T-helper 2 cell treated with Interferon-gamma antibody and Interleukin-4, amounts not matched to agents 5 μg/mL and 100 μg/mL, for 36 hours (primary cell): ENCODE measurements at regions not wholly inside any gene's neighbourhood (a gene's known extent, or its start where the extent isn't known, plus 50 kb on each side); places are given as distances from the start of the nearest gene placed in this dataset.
"Not testable (repeated sequence)": the region's sequence is repeated elsewhere in the genome, so short reads cannot be mapped to it uniquely, and the experiment has no call there.

Experiments
- DNase-seq: peaks from one replicate; pipeline ENCODE4 v3.0.0; 2021; ENCODE audit warnings: low spot score
- H3K27ac Mint-ChIP-seq: one replicate; pipeline ENCODE4 v1.8.0; 2021; ENCODE audit warnings: mild to moderate bottlenecking, mixed read lengths
- H3K27me3 Mint-ChIP-seq: one replicate; pipeline ENCODE4 v1.8.0; 2021; ENCODE audit warnings: low read depth, mixed read lengths
- H3K36me3 Mint-ChIP-seq: one replicate; pipeline ENCODE4 v1.8.0; 2021; ENCODE audit warnings: low read depth, mixed read lengths
- H3K4me1 Mint-ChIP-seq: one replicate; pipeline ENCODE4 v1.8.0; 2021; ENCODE audit warnings: low read depth, mixed read lengths
- H3K4me3 Mint-ChIP-seq: one replicate; pipeline ENCODE4 v1.8.0; 2022; ENCODE audit warnings: mild to moderate bottlenecking, moderate library complexity, mixed read lengths
- H3K9me3 Mint-ChIP-seq: one replicate; pipeline ENCODE4 v1.8.0; 2021; ENCODE audit warnings: mixed read lengths

DNA sequence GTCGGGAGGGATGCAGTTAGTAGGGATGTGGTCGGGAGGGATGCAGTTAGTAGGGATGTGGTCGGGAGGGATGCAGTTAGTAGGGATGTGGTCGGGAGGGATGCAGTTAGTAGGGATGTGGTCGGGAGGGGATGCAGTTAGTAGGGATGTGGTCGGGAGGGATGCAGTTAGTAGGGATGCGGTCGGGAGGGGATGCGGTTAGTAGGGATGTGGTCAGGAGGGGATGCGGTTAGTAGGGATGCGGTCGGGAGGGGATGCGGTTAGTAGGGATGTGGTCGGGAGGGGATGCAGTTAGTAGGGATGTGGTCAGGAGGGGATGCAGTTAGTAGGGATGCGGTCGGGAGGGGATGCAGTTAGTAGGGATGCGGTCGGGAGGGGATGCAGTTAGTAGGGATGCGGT is 96.2 kb downstream of the BDH1 start:
- Mint-ChIP-seq H3K27me3 (peaks cover 17% of the 10 kb centered on the region), H3K4me1 (peaks cover 12% of the 10 kb centered on the region)
- H3K36me3 Mint-ChIP-seq, H3K27ac Mint-ChIP-seq, H3K4me3 Mint-ChIP-seq, DNase-seq, H3K9me3 Mint-ChIP-seq: not testable (repeated sequence)

DNA sequence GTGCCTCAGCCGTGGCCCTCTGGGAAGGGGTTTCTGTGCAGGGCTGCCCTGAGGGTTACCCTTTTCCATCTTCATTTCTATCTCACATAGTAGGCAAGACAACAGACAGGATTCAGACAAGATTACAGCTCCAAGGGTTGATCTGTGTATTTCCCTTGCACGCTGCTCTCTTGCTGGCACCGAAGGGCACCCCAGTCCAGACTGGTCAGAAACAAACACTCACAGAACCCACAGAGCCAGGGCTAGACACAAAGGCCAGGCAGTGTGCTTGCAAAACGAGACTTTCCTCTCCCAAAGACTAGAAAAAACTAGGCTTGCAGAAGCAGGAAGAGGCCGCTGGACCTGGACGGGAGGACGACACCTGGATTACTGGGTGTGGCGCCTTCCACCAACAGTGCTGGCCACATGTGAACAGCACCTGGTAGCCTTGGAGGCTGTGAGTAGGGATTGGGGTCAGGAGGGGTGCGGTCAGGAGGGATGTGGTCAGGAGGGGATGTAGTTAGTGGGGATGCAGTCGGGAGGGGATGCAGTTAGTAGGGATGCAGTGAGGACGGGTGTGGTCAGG is 96.8 kb downstream of the BDH1 start:
- H3K36me3 Mint-ChIP-seq, result peaks cover 2% of the 10 kb centered on the region
- H3K27ac Mint-ChIP-seq, result peak overlapping the region; percentile 39
- DNase-seq, result no peak
- H3K27me3 Mint-ChIP-seq, result peaks cover 23% of the 10 kb centered on the region
- H3K4me1 Mint-ChIP-seq, result peaks cover 12% of the 10 kb centered on the region
- H3K9me3 Mint-ChIP-seq, result no peaks in the 10 kb centered on the region
- H3K4me3 Mint-ChIP-seq, result no peak overlapping the region

DNA sequence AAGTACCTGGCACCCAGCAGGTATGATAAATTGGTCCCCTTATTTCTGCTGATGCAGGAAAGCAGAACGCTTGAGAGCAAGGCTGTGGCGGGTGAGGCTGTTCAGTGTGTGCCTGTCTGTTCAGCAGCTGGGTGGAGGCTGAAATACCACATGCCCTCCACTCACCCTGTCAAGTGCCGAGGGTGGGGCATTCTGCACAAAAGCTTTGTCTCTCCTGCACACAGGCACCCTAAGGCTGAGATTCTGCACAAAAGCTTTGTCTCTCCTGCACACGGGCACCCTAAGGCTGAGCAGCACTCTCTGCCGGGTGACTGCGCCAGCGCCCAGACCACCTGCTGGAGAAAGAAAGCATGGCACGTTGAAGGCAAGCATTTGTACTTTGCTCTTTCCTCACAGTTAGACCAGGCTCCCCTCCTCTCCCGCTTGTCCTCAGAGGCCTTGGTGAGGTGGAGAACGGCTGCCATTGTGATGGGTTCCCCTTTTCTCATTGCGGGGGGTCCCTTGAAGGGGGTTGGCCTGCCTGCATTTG is 97.5 kb downstream of the BDH1 start:
- H3K4me1 Mint-ChIP-seq, result peaks cover 12% of the 10 kb centered on the region
- H3K27ac Mint-ChIP-seq, result no peak overlapping the region
- H3K4me3 Mint-ChIP-seq, result peak overlapping the region; percentile 15
- H3K36me3 Mint-ChIP-seq, result peaks cover 2% of the 10 kb centered on the region
- no peak for DNase-seq
- no peaks in the 10 kb centered on the region for H3K9me3 Mint-ChIP-seq
- peaks cover 25% of the 10 kb centered on the region for H3K27me3 Mint-ChIP-seq

DNA sequence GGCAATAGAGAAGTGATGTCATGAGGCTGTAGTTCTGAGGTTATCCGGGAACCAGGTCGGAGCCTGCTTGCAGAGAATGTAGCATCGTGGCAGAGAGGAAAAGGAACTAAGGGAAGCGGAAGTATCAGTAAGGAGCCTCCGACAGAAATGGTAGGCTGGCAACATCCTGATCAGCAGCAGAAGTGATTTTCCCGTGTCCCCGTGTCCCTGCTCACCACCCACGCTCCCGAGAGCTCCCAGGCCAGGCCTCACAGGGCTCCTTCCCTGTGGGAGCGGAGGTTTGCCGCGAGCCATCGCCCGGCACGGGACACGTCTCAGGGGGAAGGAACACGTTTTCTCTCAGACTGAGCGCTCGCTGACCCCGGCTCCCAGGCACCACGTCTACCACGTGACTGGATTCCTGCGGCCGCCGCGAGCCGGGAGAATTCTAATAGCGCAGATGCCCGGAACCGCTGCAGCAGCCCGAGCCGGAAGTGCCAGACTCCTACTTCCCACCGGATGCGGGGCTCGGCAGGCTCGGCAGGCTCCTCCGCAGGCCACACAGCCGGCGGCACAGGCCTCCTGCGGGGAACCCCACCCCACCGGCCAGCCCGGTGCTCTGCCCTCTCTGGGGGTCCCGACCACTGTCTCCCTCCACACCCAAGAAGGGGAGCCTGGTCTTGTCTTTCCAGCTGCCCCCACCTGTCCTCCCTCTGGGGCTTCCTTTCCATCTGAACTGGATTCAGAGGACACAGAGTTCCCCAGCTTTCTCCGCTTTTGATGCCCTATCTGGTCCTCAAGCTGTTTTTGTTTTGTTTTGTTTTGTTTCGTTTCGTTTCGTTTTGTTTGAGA is 99.3 kb downstream of the BDH1 start:
- peaks cover 12% of the 10 kb centered on the region for H3K4me1 Mint-ChIP-seq
- DNase-seq, result peak; percentile 49
- H3K9me3 Mint-ChIP-seq, result no peaks in the 10 kb centered on the region
- peaks cover 29% of the 10 kb centered on the region for H3K27me3 Mint-ChIP-seq
- H3K36me3 Mint-ChIP-seq, result peaks cover 2% of the 10 kb centered on the region
- H3K4me3 Mint-ChIP-seq, result peak overlapping the region; percentile 93
- H3K27ac Mint-ChIP-seq, result peak overlapping the region; percentile 88

DNA sequence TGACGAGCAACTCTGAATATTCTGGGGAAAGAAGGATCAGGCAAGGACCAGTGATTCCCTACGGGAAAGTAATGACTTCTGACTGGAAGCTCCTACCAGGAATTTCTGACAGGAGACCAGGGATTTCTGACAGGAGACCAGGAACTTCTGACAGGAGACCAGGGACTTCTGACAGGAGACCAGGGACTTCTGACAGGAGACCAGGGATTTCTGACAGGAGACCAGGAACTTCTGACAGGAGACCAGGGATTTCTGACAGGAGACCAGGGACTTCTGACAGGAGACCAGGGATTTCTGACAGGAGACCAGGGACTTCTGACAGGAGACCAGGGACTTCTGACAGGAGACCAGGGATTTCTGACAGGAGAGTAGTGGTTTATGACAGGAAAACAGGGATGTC is 100.9 kb downstream of the BDH1 start:
- Mint-ChIP-seq H3K4me1 (peaks cover 12% of the 10 kb centered on the region), H3K27me3 (peaks cover 29% of the 10 kb centered on the region)
- DNase-seq, H3K36me3 Mint-ChIP-seq, H3K9me3 Mint-ChIP-seq, H3K4me3 Mint-ChIP-seq, H3K27ac Mint-ChIP-seq: not testable (repeated sequence)

DNA sequence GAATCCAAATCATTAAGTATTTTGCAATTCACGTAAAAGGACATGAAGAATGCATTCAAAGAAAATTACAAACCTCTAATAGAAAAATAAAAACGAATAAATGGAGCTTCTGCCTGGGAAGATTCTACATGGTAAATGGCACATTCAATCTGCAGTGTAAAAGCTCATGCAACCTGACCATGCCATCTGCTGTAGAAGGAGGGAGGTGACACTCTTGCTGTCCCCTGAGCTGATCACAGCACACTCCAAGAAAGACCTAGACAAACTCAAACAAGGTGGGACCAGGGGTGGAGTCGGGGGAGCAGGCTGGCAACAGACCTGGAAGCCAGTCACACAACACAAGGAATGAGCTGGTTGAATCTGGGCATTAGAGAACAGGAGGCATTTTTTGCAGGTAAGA is 101.8 kb downstream of the BDH1 start:
- H3K9me3 Mint-ChIP-seq, result no peaks in the 10 kb centered on the region

DNA sequence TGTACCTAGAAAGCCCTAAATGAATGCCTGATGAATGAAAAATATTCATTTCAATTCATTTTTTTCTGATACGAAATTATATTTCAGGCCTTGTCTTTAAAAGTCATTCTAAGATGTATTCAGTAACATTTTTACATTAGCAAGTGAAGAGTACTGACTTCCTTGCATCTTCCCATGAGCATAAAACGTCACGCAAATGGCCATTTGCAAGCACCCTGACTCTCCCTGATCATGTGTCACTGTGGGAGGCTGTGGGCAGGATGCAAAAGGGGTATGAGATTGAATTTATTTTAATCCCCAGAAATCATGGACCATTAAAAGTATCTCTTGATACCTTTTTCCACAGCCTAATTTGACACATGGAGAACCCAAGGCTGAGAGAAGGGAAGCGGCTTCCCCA is 105.0 kb downstream of the BDH1 start:
- H3K4me3 Mint-ChIP-seq, result no peak overlapping the region
- no peak for DNase-seq
- H3K4me1 Mint-ChIP-seq, result peaks cover 5% of the 10 kb centered on the region
- H3K27me3 Mint-ChIP-seq, result peaks cover 25% of the 10 kb centered on the region
- no peak overlapping the region for H3K27ac Mint-ChIP-seq
- no peaks in the 10 kb centered on the region for H3K36me3 Mint-ChIP-seq
- H3K9me3 Mint-ChIP-seq, result no peaks in the 10 kb centered on the region

More for the DNA sequence above, 101.8 kb downstream of the BDH1 start:
- Mint-ChIP-seq H3K27ac (no peak overlapping the region), H3K27me3 (peaks cover 33% of the 10 kb centered on the region), H3K4me3 (no peak overlapping the region), H3K36me3 (peaks cover 2% of the 10 kb centered on the region), H3K4me1 (peaks cover 12% of the 10 kb centered on the region)
- DNase-seq, result no peak

DNA sequence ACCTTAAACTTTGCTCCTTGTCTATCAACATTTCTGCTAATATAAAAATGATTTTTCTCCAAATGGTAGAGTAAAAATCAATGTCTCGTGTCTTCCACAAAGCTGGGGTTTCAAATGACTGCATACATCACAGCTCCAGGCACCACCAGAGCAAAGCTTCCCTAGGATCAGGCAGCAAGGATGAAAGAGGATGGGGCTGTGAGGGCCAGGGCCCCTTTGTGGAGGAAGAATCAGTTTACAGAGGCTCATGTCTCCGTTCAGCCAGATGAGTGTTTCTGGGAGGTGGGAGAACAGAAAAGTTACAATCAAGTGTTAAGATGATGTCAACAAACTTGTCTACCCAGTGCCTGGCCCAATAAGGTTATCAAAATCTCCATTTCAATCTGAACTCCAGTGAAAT is 105.5 kb downstream of the BDH1 start:
- Mint-ChIP-seq H3K36me3 (no peaks in the 10 kb centered on the region), H3K9me3 (no peaks in the 10 kb centered on the region), H3K4me1 (peaks cover 3% of the 10 kb centered on the region), H3K4me3 (no peak overlapping the region), H3K27ac (no peak overlapping the region), H3K27me3 (peaks cover 20% of the 10 kb centered on the region)
- no peak for DNase-seq

DNA sequence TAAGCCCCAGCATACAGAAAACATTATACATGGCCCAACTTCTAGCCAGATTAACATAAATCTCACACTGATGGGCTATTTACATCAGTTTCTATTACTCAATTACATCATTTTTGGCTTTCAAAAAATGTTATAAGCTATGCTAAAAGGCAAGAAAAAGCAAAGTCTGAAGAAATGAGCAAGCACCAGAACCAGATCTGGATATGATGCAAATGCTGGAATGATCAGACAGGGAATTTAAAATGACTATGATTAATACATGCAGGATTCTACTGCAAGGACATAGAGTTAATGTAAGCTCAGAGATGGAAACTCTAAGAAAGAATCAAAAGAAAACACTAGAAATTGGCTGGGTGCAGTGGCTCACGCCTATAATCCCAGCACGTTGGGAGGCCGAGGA is 106.6 kb downstream of the BDH1 start:
- H3K27ac Mint-ChIP-seq, DNase-seq, H3K9me3 Mint-ChIP-seq, H3K4me3 Mint-ChIP-seq, H3K36me3 Mint-ChIP-seq, H3K4me1 Mint-ChIP-seq: not testable (repeated sequence)
- H3K27me3 Mint-ChIP-seq, result peaks cover 16% of the 10 kb centered on the region

DNA sequence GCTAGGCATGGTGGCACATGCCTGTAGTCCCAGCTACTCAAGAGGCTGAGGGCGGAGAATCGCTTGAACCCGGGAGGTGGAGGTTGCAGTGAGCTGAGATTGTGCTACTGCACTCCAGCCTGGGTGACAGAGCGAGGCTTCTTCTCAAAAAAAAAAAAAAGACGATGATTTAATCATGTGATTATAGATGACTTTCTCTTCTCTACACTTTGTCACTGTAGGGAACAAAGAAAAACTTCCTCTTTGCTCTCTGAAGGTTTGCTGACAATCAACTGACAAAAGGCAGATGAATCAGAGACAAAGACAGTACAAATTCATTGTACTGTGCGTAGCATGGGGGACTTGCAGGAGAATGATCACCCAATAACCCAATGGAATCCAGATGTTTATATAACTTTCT is 108.0 kb downstream of the BDH1 start:
- not testable (repeated sequence) for H3K4me3 Mint-ChIP-seq, DNase-seq, H3K36me3 Mint-ChIP-seq, H3K9me3 Mint-ChIP-seq, H3K27ac Mint-ChIP-seq
- peaks cover 11% of the 10 kb centered on the region for H3K27me3 Mint-ChIP-seq
- H3K4me1 Mint-ChIP-seq, result peaks cover 11% of the 10 kb centered on the region

DNA sequence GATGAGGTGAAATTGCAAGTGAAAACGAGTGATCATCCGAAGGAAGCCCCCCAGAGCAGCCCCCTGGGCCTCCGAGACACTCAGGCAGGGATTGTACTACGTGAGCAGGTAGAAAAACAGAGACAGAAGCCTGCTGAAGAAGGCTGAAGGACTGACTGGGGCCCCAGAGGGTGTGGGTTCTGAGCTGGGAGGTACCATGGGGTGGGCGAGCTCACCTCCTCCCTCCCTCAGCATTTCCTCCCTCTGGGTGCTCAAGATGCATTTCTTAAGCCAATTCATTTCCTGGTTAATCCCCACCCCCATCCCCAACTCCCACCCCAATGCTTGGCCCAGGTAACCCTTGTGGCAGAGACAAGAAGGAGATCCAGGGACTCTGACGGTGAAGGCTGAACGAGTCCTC is 108.7 kb downstream of the BDH1 start:
- Mint-ChIP-seq H3K4me1 (peaks cover 11% of the 10 kb centered on the region), H3K4me3 (no peak overlapping the region), H3K36me3 (no peaks in the 10 kb centered on the region), H3K27me3 (peaks cover 10% of the 10 kb centered on the region), H3K9me3 (no peaks in the 10 kb centered on the region), H3K27ac (no peak overlapping the region)
- DNase-seq, result no peak

DNA sequence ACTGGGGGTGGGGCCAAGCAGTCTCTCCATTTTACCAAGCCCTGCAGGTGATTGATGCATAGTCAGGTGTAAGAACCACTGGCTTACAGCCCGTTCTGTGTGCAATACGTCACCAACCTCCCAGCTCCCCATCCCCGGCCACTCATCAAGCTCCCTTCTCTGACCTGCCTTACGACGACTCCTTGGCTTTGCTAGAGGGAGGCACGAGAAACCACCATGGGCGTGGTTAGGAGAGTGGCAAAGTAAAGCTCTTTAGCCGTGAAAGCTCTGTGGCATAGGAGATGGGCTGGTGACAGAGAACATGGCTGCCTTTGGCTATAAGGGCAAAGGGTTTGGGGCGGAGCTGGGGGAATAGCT is 109.1 kb downstream of the BDH1 start:
- Mint-ChIP-seq H3K27ac (no peak overlapping the region), H3K4me3 (no peak overlapping the region), H3K4me1 (peaks cover 11% of the 10 kb centered on the region), H3K27me3 (peaks cover 14% of the 10 kb centered on the region), H3K36me3 (no peaks in the 10 kb centered on the region), H3K9me3 (no peaks in the 10 kb centered on the region)
- no peak for DNase-seq

DNA sequence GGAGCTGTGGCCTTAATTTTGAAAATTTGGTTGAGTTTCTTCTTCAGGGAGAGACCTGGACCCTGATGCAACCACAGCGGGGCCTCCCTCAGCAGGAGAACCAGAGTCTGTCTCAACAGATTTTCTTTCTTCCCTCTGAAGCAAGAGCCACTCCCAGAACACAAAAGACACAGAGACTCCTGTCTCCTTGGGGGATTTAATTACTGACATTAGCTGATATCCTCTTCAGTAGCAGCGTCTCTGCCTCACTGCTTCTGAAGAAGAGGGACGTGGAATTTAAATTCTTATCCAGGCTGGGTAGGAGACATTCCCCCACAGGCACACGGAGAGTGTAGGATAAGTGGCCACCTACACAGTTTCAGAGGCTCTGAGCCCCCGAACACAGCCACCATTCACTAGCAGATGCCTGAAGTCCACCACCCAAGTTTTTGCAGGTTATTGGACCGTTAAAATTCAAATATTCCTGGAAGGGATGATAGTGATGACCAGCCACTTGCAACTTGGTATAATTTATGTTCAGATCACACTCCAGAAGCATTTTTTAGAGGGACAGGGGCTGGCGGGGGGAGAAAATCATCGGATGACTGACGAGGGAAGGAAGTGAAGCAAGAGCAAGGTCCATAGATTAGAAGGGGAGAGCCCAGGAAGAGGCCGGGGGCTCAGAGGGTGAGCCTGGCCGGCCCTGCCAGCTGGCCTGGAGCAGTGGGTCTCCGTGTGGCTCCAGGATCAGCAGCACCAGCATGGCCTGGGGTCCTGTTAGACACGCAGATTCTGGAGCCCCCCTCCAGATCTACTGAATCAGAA is 109.7 kb downstream of the BDH1 start:
- Mint-ChIP-seq H3K36me3 (no peaks in the 10 kb centered on the region), H3K4me3 (no peak overlapping the region), H3K4me1 (peaks cover 11% of the 10 kb centered on the region), H3K27me3 (peaks cover 20% of the 10 kb centered on the region), H3K9me3 (no peaks in the 10 kb centered on the region), H3K27ac (no peak overlapping the region)
- DNase-seq, result no peak

DNA sequence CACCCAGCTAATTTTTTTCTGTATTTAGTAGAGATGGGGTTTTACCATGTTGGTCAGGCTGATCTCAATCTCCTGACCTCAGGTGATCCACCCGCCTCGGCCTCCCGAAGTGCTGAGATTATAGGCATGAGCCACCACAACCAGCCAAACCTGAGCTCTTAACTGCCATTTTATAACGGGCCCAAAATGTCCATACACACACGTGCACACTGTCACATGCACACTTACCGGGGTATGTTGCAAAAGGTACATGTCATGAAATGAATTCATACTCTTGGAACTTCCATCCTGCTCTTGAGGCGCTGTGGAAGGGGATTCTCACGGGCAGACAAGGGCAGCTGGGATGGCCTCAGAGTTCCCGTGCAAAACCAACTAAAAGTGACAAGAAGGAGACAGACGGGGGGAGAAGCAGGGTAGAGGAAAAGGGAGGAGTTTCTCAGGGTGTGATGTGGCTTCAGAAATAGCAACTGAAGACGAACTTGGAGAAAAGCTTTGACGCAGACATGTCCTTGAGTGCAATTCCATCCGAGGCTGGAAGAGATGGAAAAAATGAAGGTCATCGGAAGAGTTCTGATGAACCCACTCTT is 110.9 kb downstream of the BDH1 start:
- Mint-ChIP-seq H3K4me1 (peaks cover 11% of the 10 kb centered on the region), H3K36me3 (no peaks in the 10 kb centered on the region), H3K27ac (no peak overlapping the region), H3K27me3 (peaks cover 23% of the 10 kb centered on the region), H3K4me3 (no peak overlapping the region), H3K9me3 (no peaks in the 10 kb centered on the region)
- DNase-seq, result no peak
